ENCODE measurements at regions not wholly inside any gene's neighbourhood (a gene's known extent, or its start where the extent isn't known, plus 50 kb on each side); places are given as distances from the start of the nearest gene placed in this dataset.

DNA sequence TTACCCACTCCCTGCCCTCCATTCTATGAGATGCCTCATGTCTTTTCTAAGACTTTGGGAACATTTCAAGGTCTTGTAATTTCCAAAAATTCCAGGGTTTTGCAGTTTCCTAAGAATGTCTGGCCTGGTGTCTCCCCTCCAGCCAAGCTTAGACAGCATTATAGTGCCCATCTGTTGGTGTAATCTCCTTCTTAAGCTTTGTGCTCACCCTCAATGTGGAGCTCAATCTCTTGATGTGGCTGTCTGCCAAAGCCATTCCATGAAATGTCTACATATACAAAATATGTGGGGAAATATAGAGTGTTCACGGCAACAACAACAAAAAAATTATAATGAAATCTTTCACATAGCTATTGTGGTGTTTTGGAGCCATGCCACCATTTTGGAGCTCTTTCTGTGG lies 558.4 kb downstream of the PIK3C3 start:
- TF ChIP-seq EZH2phosphoT487 (IDR thresholded peaks at IDR 0.05; ENCODE audit: insufficient read depth, low read depth): no peak
- TF ChIP-seq EZH2 (IDR thresholded peaks at IDR 0.05; ENCODE audit: insufficient read depth, poor library complexity, severe bottlenecking): no peak
